Activated B cell treated with CpG ODN at 0.5 μM for 24 hours (primary cell): ENCODE measurements at regions not wholly inside any gene's neighbourhood (a gene's known extent, or its start where the extent isn't known, plus 50 kb on each side); places are given as distances from the start of the nearest gene placed in this dataset.
A peak's percentile ranks its signal among the peaks of the same experiment; 100 is the strongest.

ENCODE experiments used
- ATAC-seq: fragments of 200-7000 bp; cut with Tn5 transposase; one replicate; pipeline ENCODE4 v1.10.0; 2021; ENCODE audit warnings: low read depth, mild to moderate bottlenecking, moderate library complexity
- CTCF ChIA-PET: fragments of 350-600 bp; sonication (Branson Sonifier 250); formaldehyde crosslinking; loops from one replicate; lab custom pipeline; 2021; ENCODE audit warnings: antibody characterized with exemption; lab: Charles Lee
- POLR2A ChIA-PET: fragments of 350-600 bp; sonication (Branson Sonifier 250); formaldehyde crosslinking; loops from one replicate; lab custom pipeline; 2021; ENCODE audit warnings: antibody characterized with exemption; lab: Charles Lee
- DNase-seq: peaks from one replicate; pipeline ENCODE4 v3.0.0; 2022
- H3K27ac Mint-ChIP-seq: one replicate; pipeline ENCODE4 v1.8.0; 2020; ENCODE audit warnings: mixed read lengths
- H3K27me3 Mint-ChIP-seq: one replicate; pipeline ENCODE4 v1.8.0; 2021; ENCODE audit warnings: mixed read lengths
- H3K36me3 Mint-ChIP-seq: one replicate; pipeline ENCODE4 v1.8.0; 2021; ENCODE audit warnings: low read depth, mixed read lengths
- H3K4me1 Mint-ChIP-seq: one replicate; pipeline ENCODE4 v1.8.0; 2021; ENCODE audit warnings: mixed read lengths
- H3K4me3 Mint-ChIP-seq: one replicate; pipeline ENCODE4 v1.8.0; 2020; ENCODE audit warnings: mild to moderate bottlenecking, mixed read lengths
- H3K9me3 Mint-ChIP-seq: one replicate; pipeline ENCODE4 v1.8.0; 2020; ENCODE audit warnings: mixed read lengths
- intact Hi-C: fragments of 100-400 bp; cut with micrococcal nuclease; formaldehyde crosslinking; loops from one replicate; pipeline ENCODE4 v1.15.1; 2024
- TF ChIP-seq, protein P1 (sequence below): fragments of 200-600 bp; IDR thresholded peaks from one replicate; pipeline ENCODE4 v1.8.0; 2022; ENCODE audit warnings: antibody characterized with exemption, mild to moderate bottlenecking

DNA sequence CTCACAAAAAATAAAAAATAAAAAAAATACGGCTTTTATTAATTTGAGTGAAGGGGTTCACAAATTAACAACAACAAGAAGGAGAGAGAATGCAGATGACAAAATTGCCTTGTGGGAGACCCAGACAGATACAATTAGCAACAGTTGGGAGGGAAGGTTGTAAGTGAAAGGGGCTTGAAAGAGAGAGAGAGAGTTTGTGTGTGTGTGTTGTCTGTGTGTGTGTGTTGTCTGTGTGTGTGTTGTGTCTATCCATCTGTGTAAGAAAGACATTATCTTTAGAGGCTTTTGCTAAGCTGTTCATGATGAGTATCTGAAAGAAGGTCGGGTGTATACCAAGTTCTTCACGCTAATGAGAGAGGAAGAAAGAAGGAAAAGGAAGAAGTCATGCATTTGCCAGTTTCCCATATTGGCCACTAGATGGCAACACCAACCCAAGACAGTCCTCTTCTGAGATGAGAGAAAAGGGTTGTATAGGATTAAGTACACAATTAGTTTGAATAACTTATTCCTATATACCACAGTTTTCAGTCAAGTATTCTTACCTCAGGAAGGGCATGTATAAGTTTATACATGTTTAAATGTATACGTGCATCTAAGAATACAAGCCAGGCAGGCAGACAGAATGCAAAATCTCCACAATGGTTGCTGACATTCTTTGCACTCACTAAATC, 63.7 kb upstream of the CD2AP start:
- peak; percentile 79 for ATAC-seq
- Mint-ChIP-seq H3K9me3 (no peaks in the 10 kb centered on the region), H3K27ac (no peak overlapping the region), H3K27me3 (no peaks in the 10 kb centered on the region), H3K36me3 (no peaks in the 10 kb centered on the region), H3K4me3 (peak overlapping the region; percentile 79), H3K4me1 (peaks cover 17% of the 10 kb centered on the region)
- TF ChIP-seq, protein P1, sequence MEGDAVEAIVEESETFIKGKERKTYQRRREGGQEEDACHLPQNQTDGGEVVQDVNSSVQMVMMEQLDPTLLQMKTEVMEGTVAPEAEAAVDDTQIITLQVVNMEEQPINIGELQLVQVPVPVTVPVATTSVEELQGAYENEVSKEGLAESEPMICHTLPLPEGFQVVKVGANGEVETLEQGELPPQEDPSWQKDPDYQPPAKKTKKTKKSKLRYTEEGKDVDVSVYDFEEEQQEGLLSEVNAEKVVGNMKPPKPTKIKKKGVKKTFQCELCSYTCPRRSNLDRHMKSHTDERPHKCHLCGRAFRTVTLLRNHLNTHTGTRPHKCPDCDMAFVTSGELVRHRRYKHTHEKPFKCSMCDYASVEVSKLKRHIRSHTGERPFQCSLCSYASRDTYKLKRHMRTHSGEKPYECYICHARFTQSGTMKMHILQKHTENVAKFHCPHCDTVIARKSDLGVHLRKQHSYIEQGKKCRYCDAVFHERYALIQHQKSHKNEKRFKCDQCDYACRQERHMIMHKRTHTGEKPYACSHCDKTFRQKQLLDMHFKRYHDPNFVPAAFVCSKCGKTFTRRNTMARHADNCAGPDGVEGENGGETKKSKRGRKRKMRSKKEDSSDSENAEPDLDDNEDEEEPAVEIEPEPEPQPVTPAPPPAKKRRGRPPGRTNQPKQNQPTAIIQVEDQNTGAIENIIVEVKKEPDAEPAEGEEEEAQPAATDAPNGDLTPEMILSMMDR, result no peak
- CTCF ChIA-PET, result interaction anchor here (0.8 to 4.2 kb wide), 9 partner anchors 9 to 366 kb away, joined by 3 to 26 read pairs (median 6); partner anchors contain the start of gene CD2AP
- intact Hi-C loops, result loop anchor here (1.0 to 5.0 kb wide), 8 partner anchors 23 to 366 kb away; partner anchors contain the start of gene CD2AP
- POLR2A ChIA-PET, result interaction anchor here (0.6 to 3.0 kb wide), 2 partner anchors 52 to 64 kb away, joined by 7 to 26 read pairs; partner anchors contain the start of gene CD2AP
- DNase-seq, result no peak

DNA sequence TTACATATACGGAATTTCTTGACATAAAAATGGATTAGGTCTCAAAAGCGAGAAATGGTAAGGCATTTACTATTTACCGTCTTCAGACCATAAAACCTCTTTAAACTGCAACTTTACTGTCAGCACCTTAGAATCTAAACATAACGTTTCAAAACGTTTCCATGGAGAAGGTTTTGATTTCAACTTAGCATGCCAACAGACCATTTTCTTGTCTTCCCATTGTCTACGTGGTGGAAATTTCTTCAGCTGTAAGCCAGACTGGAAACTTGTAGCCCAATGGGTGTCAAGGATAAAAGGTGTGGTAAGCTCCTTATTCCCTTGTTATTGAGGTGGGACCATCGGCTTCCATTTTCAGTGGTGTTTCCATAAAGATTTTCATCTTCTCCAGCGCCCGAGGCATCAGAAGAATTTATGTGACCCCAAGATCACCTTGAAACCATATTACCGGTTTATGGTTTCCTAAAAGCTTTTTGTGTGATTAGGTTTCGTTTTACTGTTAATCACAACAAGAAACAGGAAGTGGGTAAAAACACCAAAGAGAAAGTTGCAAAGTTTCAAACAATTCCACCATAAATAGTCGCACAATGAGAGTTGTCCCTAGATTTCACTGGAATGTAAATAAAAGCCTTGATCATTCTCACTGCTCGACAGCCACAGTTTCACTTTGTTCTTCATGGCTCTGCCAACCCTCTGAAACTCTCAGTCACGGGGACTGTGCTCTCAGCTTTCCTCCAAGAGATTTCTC, 63.0 kb upstream of the CD2AP start:
- intact Hi-C loops, result loop anchor here (1.0 to 5.0 kb wide), 8 partner anchors 22 to 366 kb away; partner anchors contain the start of gene CD2AP
- Mint-ChIP-seq H3K36me3 (no peaks in the 10 kb centered on the region), H3K27ac (peak overlapping the region; percentile 63), H3K4me1 (peaks cover 17% of the 10 kb centered on the region), H3K4me3 (peak overlapping the region; percentile 79), H3K27me3 (no peaks in the 10 kb centered on the region), H3K9me3 (no peaks in the 10 kb centered on the region)
- peak; percentile 21 for ATAC-seq
- TF ChIP-seq, protein P1, result no peak
- DNase-seq, result no peak
- ChIA-PET POLR2A (interaction anchor here (0.6 to 3.0 kb wide), 2 partner anchors 51 to 63 kb away, joined by 7 to 26 read pairs; partner anchors contain the start of gene CD2AP), CTCF (interaction anchor here (0.8 to 4.2 kb wide), 10 partner anchors 12 to 1995 kb away, joined by 3 to 26 read pairs (median 4); partner anchors contain the start of gene CD2AP)

DNA sequence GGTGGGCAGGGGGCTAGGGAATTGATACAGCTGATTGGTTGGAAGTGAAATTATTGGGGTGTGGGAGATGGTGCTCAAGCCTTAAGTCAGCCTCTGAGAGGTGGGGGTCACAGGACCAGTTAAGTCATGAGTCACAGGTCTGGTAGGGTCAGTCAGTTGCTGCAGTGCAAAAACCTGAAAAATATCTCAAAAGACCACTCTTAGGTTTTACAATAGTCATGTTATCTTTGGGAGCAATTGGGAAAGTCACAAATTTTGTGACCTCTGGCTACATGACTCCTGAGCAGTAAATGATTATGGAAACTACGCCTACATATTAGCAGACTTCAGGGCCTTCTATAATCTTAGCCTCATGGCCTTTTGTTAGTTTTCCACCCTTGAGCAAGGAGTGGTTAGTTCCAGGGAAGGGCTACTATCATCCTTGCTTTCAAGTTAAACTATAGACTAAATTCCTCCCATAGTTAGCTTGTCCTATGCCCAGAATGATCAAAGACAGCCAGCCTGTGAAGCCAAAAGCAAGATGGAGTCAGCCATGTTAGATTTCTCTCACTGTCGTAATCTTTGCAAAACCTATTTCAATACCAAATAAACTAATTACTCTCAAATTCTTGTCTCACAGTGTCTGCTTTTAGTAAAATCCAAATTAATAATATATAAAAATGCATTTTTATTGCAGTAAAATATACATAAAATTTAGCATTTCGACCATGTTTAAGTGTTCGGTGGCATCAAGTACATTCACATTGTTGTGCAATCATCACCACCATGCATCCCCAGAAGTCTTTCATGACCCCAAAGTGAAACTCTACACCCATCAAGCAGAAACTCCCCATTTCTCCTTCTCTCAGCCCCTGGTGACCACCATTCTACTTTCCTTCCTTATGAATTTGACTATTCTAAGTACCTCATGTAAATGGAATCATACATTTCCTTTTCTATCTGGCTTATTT, 60.9 kb upstream of the CD2AP start:
- Mint-ChIP-seq H3K27ac (no peak overlapping the region), H3K36me3 (no peaks in the 10 kb centered on the region), H3K27me3 (no peaks in the 10 kb centered on the region), H3K4me3 (no peak overlapping the region), H3K9me3 (no peaks in the 10 kb centered on the region), H3K4me1 (peaks cover 17% of the 10 kb centered on the region)
- CTCF ChIA-PET, result interaction anchor here (1.0 to 4.2 kb wide), 2 partner anchors 22 to 215 kb away, joined by 3 to 22 read pairs; no protein-coding TSS in a partner anchor
- ATAC-seq (no peak), DNase-seq (no peak)
- TF ChIP-seq, protein P1, result no peak
- POLR2A ChIA-PET, result interaction anchor here (3.0 kb wide), 1 partner anchor 61 kb away, joined by 26 read pairs; the partner anchor contains the start of gene CD2AP
- intact Hi-C loops, result no loop called here

DNA sequence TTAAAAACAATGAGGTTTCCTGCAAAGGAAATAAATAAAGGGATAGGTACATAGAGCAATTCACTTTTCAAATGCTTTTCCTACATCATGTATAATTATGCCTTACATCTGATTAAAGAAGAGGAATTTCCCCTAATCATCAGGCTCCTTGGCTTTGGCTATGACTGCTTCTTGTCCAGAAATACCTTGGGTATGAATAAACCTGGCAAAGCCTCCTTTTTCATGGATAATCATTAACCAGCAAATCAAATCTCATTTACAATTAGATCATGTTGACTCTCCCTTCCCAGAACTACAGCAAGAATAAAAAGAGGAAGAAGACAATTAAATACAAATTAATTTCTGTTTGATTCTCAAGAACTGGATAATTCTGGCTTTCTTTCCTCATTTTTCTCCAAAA, 58.0 kb upstream of the CD2AP start:
- intact Hi-C loops, result no loop called here
- ATAC-seq (no peak), DNase-seq (no peak)
- Mint-ChIP-seq H3K9me3 (no peaks in the 10 kb centered on the region), H3K4me1 (peaks cover 7% of the 10 kb centered on the region), H3K4me3 (no peak overlapping the region), H3K27me3 (no peaks in the 10 kb centered on the region), H3K36me3 (no peaks in the 10 kb centered on the region), H3K27ac (no peak overlapping the region)
- TF ChIP-seq, protein P1, result no peak
- ChIA-PET CTCF (no interaction called here), POLR2A (interaction anchor here (0.8 kb wide), 1 partner anchor 58 kb away, joined by 3 read pairs; no protein-coding TSS in a partner anchor)
